Astrocyte of the hippocampus (primary cell): ENCODE measurements at regions not wholly inside any gene's neighbourhood (a gene's known extent, or its start where the extent isn't known, plus 50 kb on each side); places are given as distances from the start of the nearest gene placed in this dataset.
A peak's percentile ranks its signal among the peaks of the same experiment; 100 is the strongest.

Experiments
- DNase-seq: peaks from one replicate; pipeline ENCODE4 v3.0.0; 2011; ENCODE audit warnings: low read depth, low spot score

DNA sequence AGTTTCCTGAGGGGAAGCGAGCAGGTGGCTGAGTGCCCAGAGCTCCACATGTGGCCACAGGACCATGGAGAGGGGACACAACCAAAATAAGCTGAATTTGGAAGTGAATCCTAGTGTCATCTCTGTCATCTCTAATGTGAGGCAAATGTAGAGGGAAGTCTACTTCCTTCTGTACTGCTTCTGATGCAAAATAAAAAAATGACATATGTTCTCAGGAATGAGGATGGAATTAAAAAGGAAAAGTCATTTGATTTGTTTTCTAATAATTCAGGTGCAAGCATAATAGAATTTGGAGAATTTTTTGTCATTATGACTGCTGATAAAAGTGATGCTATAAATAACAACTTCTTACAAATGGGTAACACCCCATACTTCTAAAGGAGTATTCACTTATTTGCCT lies 59.5 kb upstream of the POU1F1 start:
- DNase-seq: no peak

DNA sequence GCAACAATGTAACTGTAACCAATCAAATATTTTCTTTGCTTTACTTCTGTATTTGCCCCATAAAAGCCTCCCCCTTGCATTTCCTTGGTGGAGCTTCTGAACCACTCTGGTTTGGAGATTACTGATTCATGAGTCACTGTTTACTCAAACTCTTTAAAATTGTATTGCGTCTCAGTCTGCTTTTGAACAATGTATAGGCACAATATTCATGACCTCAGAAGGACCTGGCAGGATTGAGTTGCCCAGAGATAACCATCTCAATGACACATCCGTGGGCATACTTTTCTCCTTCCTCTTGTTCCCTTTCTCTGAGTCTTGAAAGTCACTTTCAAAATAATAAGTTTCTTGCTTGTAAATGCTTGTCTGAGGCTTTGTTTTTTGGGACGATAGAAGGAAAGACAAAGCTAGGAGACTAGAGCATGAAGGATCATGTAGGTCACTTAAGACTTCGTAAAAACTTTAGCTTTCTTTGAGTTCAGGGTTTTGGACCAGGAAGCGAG lies 57.1 kb upstream of the POU1F1 start:
- peak; percentile 81 for DNase-seq

DNA sequence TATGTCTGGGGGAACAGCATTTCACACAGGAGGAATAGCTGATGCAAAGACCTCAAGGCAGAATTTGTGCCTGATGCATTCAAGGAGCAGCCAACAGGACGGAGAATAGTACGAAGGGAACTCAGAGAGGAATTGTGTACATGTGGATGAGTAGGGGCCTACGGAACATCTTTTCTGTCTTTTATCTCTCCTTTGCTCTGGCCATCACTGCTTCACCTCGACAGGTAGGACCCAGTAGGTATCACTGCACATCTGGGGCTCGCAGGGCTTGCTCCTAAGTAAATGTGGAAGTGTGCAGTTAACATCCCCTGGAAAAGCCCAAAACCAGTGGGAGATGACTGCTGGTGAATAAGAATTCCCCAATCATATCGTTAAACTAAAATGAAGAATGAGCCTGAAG lies 56.4 kb upstream of the POU1F1 start:
- DNase-seq: no peak

DNA sequence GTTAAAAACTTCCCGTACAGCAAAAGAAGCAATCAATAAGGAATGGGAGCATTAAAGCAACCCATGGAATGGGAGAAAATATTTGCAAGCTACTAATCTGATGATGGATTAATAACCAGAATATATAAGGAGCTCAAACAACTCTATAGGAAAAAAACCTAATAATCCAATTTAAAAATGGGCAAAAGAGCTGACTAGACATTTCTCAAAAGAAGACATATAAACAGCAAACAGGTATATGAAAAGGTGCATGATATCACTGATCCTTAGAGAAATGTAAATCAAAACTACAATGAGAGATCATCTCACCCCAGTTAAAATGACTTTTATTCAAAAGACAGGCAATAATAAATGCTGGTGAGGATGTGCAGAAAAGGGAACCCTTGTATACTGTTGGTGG lies 52.7 kb upstream of the POU1F1 start:
- DNase-seq: no peak
